Forelimb muscle (tissue), 1 donor: ENCODE measurements at regions not wholly inside any gene's neighbourhood (a gene's known extent, or its start where the extent isn't known, plus 50 kb on each side); places are given as distances from the start of the nearest gene placed in this dataset.
"Not testable (repeated sequence)": the region's sequence is repeated elsewhere in the genome, so short reads cannot be mapped to it uniquely, and the experiment has no call there.

Experiments used
- DNase-seq: peaks from one replicate; pipeline ENCODE4 v3.0.0-alpha.2; 2013; ENCODE audit warnings: low read depth

- DNase-seq: no peak
These were observed 89.7 kb upstream of the SH3BP4 start for GRCh38 chr2:234861841-234862735.

- not testable (repeated sequence) for DNase-seq
These were observed 92.4 kb upstream of the SH3BP4 start for GRCh38 chr2:234859330-234859872.

GRCh38 chr2:234858790-234859329 is 93.0 kb upstream of the SH3BP4 start:
- DNase-seq: no peak

GRCh38 chr2:234858145-234858544 is 93.7 kb upstream of the SH3BP4 start:
- DNase-seq: no peak

GRCh38 chr2:234853729-234854128 is 98.1 kb upstream of the SH3BP4 start:
- DNase-seq: no peak

- DNase-seq: no peak
These were observed 98.9 kb upstream of the SH3BP4 start for GRCh38 chr2:234852941-234853340.

GRCh38 chr2:234852035-234852434 is 99.8 kb upstream of the SH3BP4 start:
- no peak for DNase-seq

- no peak for DNase-seq
These were observed 100.4 kb upstream of the SH3BP4 start for GRCh38 chr2:234851451-234851850.

GRCh38 chr2:234850818-234851217 is 101.0 kb upstream of the SH3BP4 start:
- no peak for DNase-seq

GRCh38 chr2:234849678-234850077 is 102.1 kb upstream of the SH3BP4 start:
- DNase-seq: no peak

- no peak for DNase-seq
These were observed 103.2 kb upstream of the SH3BP4 start for GRCh38 chr2:234848578-234848977.

GRCh38 chr2:234847639-234848038 is 104.2 kb upstream of the SH3BP4 start:
- DNase-seq: no peak

GRCh38 chr2:234847364-234847635 is 104.5 kb upstream of the SH3BP4 start:
- DNase-seq: no peak

GRCh38 chr2:234846599-234847363 is 105.0 kb upstream of the SH3BP4 start:
- DNase-seq: no peak

GRCh38 chr2:234845602-234846590 is 105.9 kb upstream of the SH3BP4 start:
- no peak for DNase-seq

GRCh38 chr2:234843411-234843810 is 108.4 kb upstream of the SH3BP4 start:
- DNase-seq: no peak

- no peak for DNase-seq
These were observed 109.1 kb upstream of the SH3BP4 start for GRCh38 chr2:234842753-234843152.

- no peak for DNase-seq
These were observed 110.3 kb upstream of the SH3BP4 start for GRCh38 chr2:234841321-234842015.

GRCh38 chr2:234840336-234840735 is 111.5 kb upstream of the SH3BP4 start:
- DNase-seq: no peak

- DNase-seq: no peak
These were observed 112.5 kb upstream of the SH3BP4 start for GRCh38 chr2:234839285-234839684.

- DNase-seq: no peak
These were observed 115.5 kb upstream of the SH3BP4 start for GRCh38 chr2:234836271-234836670.
